ENCODE measurements at regions not wholly inside any gene's neighbourhood (a gene's known extent, or its start where the extent isn't known, plus 50 kb on each side); places are given as distances from the start of the nearest gene placed in this dataset.

- TF ChIP-seq CTCF (IDR thresholded peaks at IDR 0.05) (peak; percentile 87 to 93 (median 89)), POLR2A (IDR thresholded peaks at IDR 0.05) (no peak)
Observed at GRCh38 chr1:201709564-201710295, 119.2 kb upstream of the IPO9 start.
